ENCODE measurements at regions not wholly inside any gene's neighbourhood (a gene's known extent, or its start where the extent isn't known, plus 50 kb on each side); places are given as distances from the start of the nearest gene placed in this dataset.
"Not testable (repeated sequence)": the region's sequence is repeated elsewhere in the genome, so short reads cannot be mapped to it uniquely, and the experiment has no call there.

- DNase-seq (ENCODE audit: low spot score) = no peak
Observed at GRCh38 chr11:103730131-103730940, 306.1 kb upstream of the DDI1 start.

- DNase-seq (ENCODE audit: low spot score) = no peak
Observed at GRCh38 chr11:103731670-103732069, 304.8 kb upstream of the DDI1 start.

GRCh38 chr11:103733889-103734288, 302.6 kb upstream of the DDI1 start:
- DNase-seq (ENCODE audit: low spot score) = no peak

GRCh38 chr11:103735497-103736032, 300.9 kb upstream of the DDI1 start:
- no peak for DNase-seq (ENCODE audit: low spot score)

GRCh38 chr11:103736315-103737036, 300.0 kb upstream of the DDI1 start:
- no peak for DNase-seq (ENCODE audit: low spot score)

GRCh38 chr11:103737037-103737622, 299.3 kb upstream of the DDI1 start:
- no peak for DNase-seq (ENCODE audit: low spot score)

- no peak for DNase-seq (ENCODE audit: low spot score)
Observed at GRCh38 chr11:103737747-103738146, 298.7 kb upstream of the DDI1 start.

GRCh38 chr11:103739074-103739796, 297.2 kb upstream of the DDI1 start:
- not testable (repeated sequence) for DNase-seq (ENCODE audit: low spot score)

- no peak for DNase-seq (ENCODE audit: low spot score)
Observed at GRCh38 chr11:103744496-103745153, 291.8 kb upstream of the DDI1 start.

GRCh38 chr11:103749158-103749557, 287.3 kb upstream of the DDI1 start:
- no peak for DNase-seq (ENCODE audit: low spot score)

- DNase-seq (ENCODE audit: low spot score) = no peak
Observed at GRCh38 chr11:103768816-103769215, 267.6 kb upstream of the DDI1 start.

GRCh38 chr11:103773059-103773458, 263.4 kb upstream of the DDI1 start:
- no peak for DNase-seq (ENCODE audit: low spot score)

GRCh38 chr11:103773537-103773936, 262.9 kb upstream of the DDI1 start:
- no peak for DNase-seq (ENCODE audit: low spot score)

- DNase-seq (ENCODE audit: low spot score) = no peak
Observed at GRCh38 chr11:103779054-103779453, 257.4 kb upstream of the DDI1 start.

- DNase-seq (ENCODE audit: low spot score) = no peak
Observed at GRCh38 chr11:103789952-103790351, 246.5 kb upstream of the DDI1 start.

- DNase-seq (ENCODE audit: low spot score) = no peak
Observed at GRCh38 chr11:103792981-103793468, 243.4 kb upstream of the DDI1 start.

GRCh38 chr11:103794262-103794661, 242.2 kb upstream of the DDI1 start:
- DNase-seq (ENCODE audit: low spot score) = no peak

GRCh38 chr11:103798026-103798425, 238.4 kb upstream of the DDI1 start:
- no peak for DNase-seq (ENCODE audit: low spot score)

GRCh38 chr11:103798446-103798845, 238.0 kb upstream of the DDI1 start:
- no peak for DNase-seq (ENCODE audit: low spot score)

GRCh38 chr11:103800406-103801114, 235.9 kb upstream of the DDI1 start:
- no peak for DNase-seq (ENCODE audit: low spot score)

GRCh38 chr11:103803062-103803461, 233.4 kb upstream of the DDI1 start:
- DNase-seq (ENCODE audit: low spot score) = no peak

Measured in left forelimb (tissue), 1 donor.